ENCODE measurements at regions not wholly inside any gene's neighbourhood (a gene's known extent, or its start where the extent isn't known, plus 50 kb on each side); places are given as distances from the start of the nearest gene placed in this dataset.

- H3K27ac Mint-ChIP-seq: no peak overlapping the region
- TF ChIP-seq CTCF (IDR thresholded peaks at IDR 0.05; ENCODE audit: unreplicated experiment): no peak
- no peaks in the 10 kb centered on the region for H3K9me3 Mint-ChIP-seq (ENCODE audit: low read depth)
- no peak overlapping the region for H3K4me3 Mint-ChIP-seq (ENCODE audit: low read depth)
- no peaks in the 10 kb centered on the region for H3K36me3 Mint-ChIP-seq (ENCODE audit: insufficient read depth)
- no peaks in the 10 kb centered on the region for H3K27me3 Mint-ChIP-seq
- no peaks in the 10 kb centered on the region for H3K4me1 Mint-ChIP-seq (ENCODE audit: low read depth)
- DNase-seq (ENCODE audit: low spot score, unreplicated experiment): no peak
Observed at GRCh38 chr2:13876491-13877037, 756.0 kb upstream of the LRATD1 start.

GRCh38 chr2:13877571-13877970 is 754.9 kb upstream of the LRATD1 start:
- Mint-ChIP-seq H3K27ac (no peak overlapping the region), H3K4me1 (ENCODE audit: low read depth) (no peaks in the 10 kb centered on the region), H3K36me3 (ENCODE audit: insufficient read depth) (no peaks in the 10 kb centered on the region), H3K4me3 (ENCODE audit: low read depth) (no peak overlapping the region), H3K27me3 (no peaks in the 10 kb centered on the region), H3K9me3 (ENCODE audit: low read depth) (no peaks in the 10 kb centered on the region)
- no peak for DNase-seq (ENCODE audit: low spot score, unreplicated experiment)
- no peak for TF ChIP-seq CTCF (IDR thresholded peaks at IDR 0.05; ENCODE audit: unreplicated experiment)

- H3K4me1 Mint-ChIP-seq (ENCODE audit: low read depth): no peaks in the 10 kb centered on the region
- DNase-seq (ENCODE audit: low spot score, unreplicated experiment): no peak
- no peaks in the 10 kb centered on the region for H3K36me3 Mint-ChIP-seq (ENCODE audit: insufficient read depth)
- H3K4me3 Mint-ChIP-seq (ENCODE audit: low read depth): no peak overlapping the region
- H3K9me3 Mint-ChIP-seq (ENCODE audit: low read depth): no peaks in the 10 kb centered on the region
- no peaks in the 10 kb centered on the region for H3K27me3 Mint-ChIP-seq
- H3K27ac Mint-ChIP-seq: no peak overlapping the region
- TF ChIP-seq CTCF (IDR thresholded peaks at IDR 0.05; ENCODE audit: unreplicated experiment): no peak
Observed at GRCh38 chr2:13884291-13884976, 748.1 kb upstream of the LRATD1 start.

- H3K4me1 Mint-ChIP-seq (ENCODE audit: low read depth): peaks cover 3% of the 10 kb centered on the region
- no peak overlapping the region for H3K4me3 Mint-ChIP-seq (ENCODE audit: low read depth)
- TF ChIP-seq CTCF (IDR thresholded peaks at IDR 0.05; ENCODE audit: unreplicated experiment): no peak
- H3K36me3 Mint-ChIP-seq (ENCODE audit: insufficient read depth): no peaks in the 10 kb centered on the region
- no peaks in the 10 kb centered on the region for H3K27me3 Mint-ChIP-seq
- no peaks in the 10 kb centered on the region for H3K9me3 Mint-ChIP-seq (ENCODE audit: low read depth)
- H3K27ac Mint-ChIP-seq: no peak overlapping the region
- no peak for DNase-seq (ENCODE audit: low spot score, unreplicated experiment)
Observed at GRCh38 chr2:13901526-13901925, 731.0 kb upstream of the LRATD1 start.

GRCh38 chr2:13905831-13906230 is 726.7 kb upstream of the LRATD1 start:
- Mint-ChIP-seq H3K4me1 (ENCODE audit: low read depth) (peaks cover 3% of the 10 kb centered on the region), H3K4me3 (ENCODE audit: low read depth) (no peak overlapping the region), H3K27ac (no peak overlapping the region), H3K36me3 (ENCODE audit: insufficient read depth) (no peaks in the 10 kb centered on the region), H3K9me3 (ENCODE audit: low read depth) (no peaks in the 10 kb centered on the region), H3K27me3 (no peaks in the 10 kb centered on the region)
- DNase-seq (ENCODE audit: low spot score, unreplicated experiment): no peak
- TF ChIP-seq CTCF (IDR thresholded peaks at IDR 0.05; ENCODE audit: unreplicated experiment): no peak
